Choroid plexus epithelial cell (primary cell): ENCODE measurements at regions not wholly inside any gene's neighbourhood (a gene's known extent, or its start where the extent isn't known, plus 50 kb on each side); places are given as distances from the start of the nearest gene placed in this dataset.

Source experiments
- DNase-seq: peaks from one replicate; pipeline ENCODE4 v3.0.0-alpha.2; 2010; ENCODE audit warnings: low read depth
- H3K4me3 ChIP-seq: 2 replicates; pipeline ENCODE4 v1.5.1; 2011; ENCODE audit warnings: low read depth, mild to moderate bottlenecking, control low read depth, low read length, moderate library complexity
- CTCF ChIP-seq: conservative IDR thresholded peaks from 2 replicates; pipeline ENCODE4 v1.5.1; 2011; ENCODE audit warnings: low read depth, mild to moderate bottlenecking, control low read depth, inconsistent platforms, low read length, moderate library complexity

GRCh38 chr16:64004116-64004515 lies 1117.7 kb downstream of the CDH11 start:
- H3K4me3 ChIP-seq: no peak overlapping the region
- no peak for DNase-seq
- no peak for TF ChIP-seq CTCF

- no peak for TF ChIP-seq CTCF
- no peak overlapping the region for H3K4me3 ChIP-seq
Measured at GRCh38 chr16:63995025-63995424, 1126.8 kb downstream of the CDH11 start.

GRCh38 chr16:63983401-63983800 lies 1138.5 kb downstream of the CDH11 start:
- H3K4me3 ChIP-seq: no peak overlapping the region
- DNase-seq: no peak
- no peak for TF ChIP-seq CTCF

More at GRCh38 chr16:63995025-63995424, 1126.8 kb downstream of the CDH11 start:
- no peak for DNase-seq

- TF ChIP-seq CTCF: no peak
- no peak overlapping the region for H3K4me3 ChIP-seq
- DNase-seq: no peak
Measured at GRCh38 chr16:63982741-63983140, 1139.1 kb downstream of the CDH11 start.

GRCh38 chr16:63982110-63982509 lies 1139.8 kb downstream of the CDH11 start:
- no peak for DNase-seq
- TF ChIP-seq CTCF: no peak
- no peak overlapping the region for H3K4me3 ChIP-seq

- no peak for DNase-seq
- H3K4me3 ChIP-seq: no peak overlapping the region
- TF ChIP-seq CTCF: no peak
Measured at GRCh38 chr16:63981639-63982038, 1140.2 kb downstream of the CDH11 start.

GRCh38 chr16:63980763-63981162 lies 1141.1 kb downstream of the CDH11 start:
- TF ChIP-seq CTCF: no peak
- DNase-seq: no peak
- no peak overlapping the region for H3K4me3 ChIP-seq
